Liver (tissue), 8 donors: ENCODE measurements at regions not wholly inside any gene's neighbourhood (a gene's known extent, or its start where the extent isn't known, plus 50 kb on each side); places are given as distances from the start of the nearest gene placed in this dataset.

Experiments used
- DNase-seq: peaks from one replicate; pipeline ENCODE4 v3.0.0-alpha.2; 2017; ENCODE audit warnings: low spot score
- H3K27ac ChIP-seq, 2 donors: one replicate each; pipeline ENCODE4 v1.7.0; 2013; ENCODE audit warnings: inconsistent platforms in 2 of 2, low read length in 2 of 2, control low read depth in 1 of 2, low read depth in 1 of 2, mild to moderate bottlenecking in 1 of 2
- H3K27me3 ChIP-seq, 4 donors: one replicate each; pipeline versions ENCODE4 v1.6.1 to v1.7.0; 2013; ENCODE audit warnings: low read length in 3 of 4, inconsistent platforms in 1 of 4, mild to moderate bottlenecking in 1 of 4, moderate library complexity in 1 of 4; ENCODE audit not compliant: control insufficient read depth in 4 of 4, insufficient read depth in 4 of 4
- H3K36me3 ChIP-seq, 4 donors: one replicate each; pipeline versions ENCODE4 v1.6.1 to v1.7.0; 2013; ENCODE audit warnings: low read length in 3 of 4, mild to moderate bottlenecking in 3 of 4, low read depth in 1 of 4, moderate library complexity in 1 of 4; ENCODE audit not compliant: control insufficient read depth in 4 of 4, insufficient read depth in 3 of 4
- H3K4me1 ChIP-seq, 4 donors: one replicate each; pipeline versions ENCODE4 v1.6.1 to v1.7.0; 2013; ENCODE audit warnings: low read length in 3 of 4, mild to moderate bottlenecking in 3 of 4, moderate library complexity in 1 of 4; ENCODE audit not compliant: control insufficient read depth in 4 of 4, insufficient read depth in 4 of 4
- H3K4me3 ChIP-seq, 3 donors: one replicate each; pipeline versions ENCODE4 v1.6.1 to v1.7.0; 2013; ENCODE audit warnings: low read length in 3 of 3, control low read depth in 1 of 3, low read depth in 1 of 3, mild to moderate bottlenecking in 1 of 3
- H3K9ac ChIP-seq, 2 donors: one replicate each; pipeline ENCODE4 v1.7.0; 2013; ENCODE audit warnings: low read length in 2 of 2, mild to moderate bottlenecking in 2 of 2, moderate library complexity in 2 of 2, control low read depth in 1 of 2, low read depth in 1 of 2
- H3K9me3 ChIP-seq, 4 donors: one replicate each; pipeline versions ENCODE4 v1.6.1 to v1.7.0; 2013; ENCODE audit warnings: low read length in 3 of 4; ENCODE audit not compliant: control insufficient read depth in 4 of 4
- CTCF ChIP-seq: fragments of 150-350 bp; IDR thresholded peaks from 2 replicates; pipeline ENCODE4 v1.5.1; 2017; ENCODE audit warnings: improper control_type of control experiment, low read depth, low read length; ENCODE audit not compliant: missing input control
- FOXA1 ChIP-seq: IDR thresholded peaks from 2 replicates; pipeline ENCODE4 v1.6.1; 2016; ENCODE audit warnings: antibody characterized with exemption
- GABPA ChIP-seq, 2 donors: IDR thresholded peaks in 1 of 2; conservative IDR thresholded peaks in 1 of 2; 2 replicates each; pipeline ENCODE4 v1.6.1; 2016; ENCODE audit warnings: antibody characterized with exemption in 2 of 2, mild to moderate bottlenecking in 1 of 2, moderate library complexity in 1 of 2
- HNF4A ChIP-seq, 2 donors: conservative IDR thresholded peaks; 2 replicates each; pipeline ENCODE4 v1.6.1; 2016; ENCODE audit warnings: antibody characterized with exemption in 2 of 2, mild to moderate bottlenecking in 2 of 2
- HNF4G ChIP-seq: IDR thresholded peaks from 2 replicates; pipeline ENCODE4 v1.6.1; 2016; ENCODE audit warnings: antibody characterized with exemption
- JUND ChIP-seq, 2 donors: IDR thresholded peaks; 2 replicates each; pipeline ENCODE4 v1.6.1; 2016; ENCODE audit warnings: antibody characterized with exemption in 2 of 2
- NR2F2 ChIP-seq: IDR thresholded peaks from 2 replicates; pipeline ENCODE4 v1.6.1; 2016; ENCODE audit warnings: antibody characterized with exemption
- RAD21 ChIP-seq, 2 donors: IDR thresholded peaks; 2 replicates each; pipeline ENCODE4 v1.6.1; 2016; ENCODE audit warnings: antibody characterized with exemption in 2 of 2, mild to moderate bottlenecking in 2 of 2
- TAF1 ChIP-seq: conservative IDR thresholded peaks from 2 replicates; pipeline ENCODE4 v1.6.1; 2016; ENCODE audit warnings: antibody characterized with exemption, mild to moderate bottlenecking
- YY1 ChIP-seq: IDR thresholded peaks from 2 replicates; pipeline ENCODE4 v1.6.1; 2016; ENCODE audit warnings: antibody characterized with exemption, mild to moderate bottlenecking
- ZBTB33 ChIP-seq: IDR thresholded peaks from 2 replicates; pipeline ENCODE4 v1.6.1; 2016; ENCODE audit warnings: antibody characterized with exemption
- WGBS: extraction: QIAGEN DNeasy Blood & Tissue Kit; methylation state at CpG from one replicate; pipeline ENCODE4 v1.1.7; 2013; 5-methylcytosine and 5-hydroxymethylcytosine counted together
- TF ChIP-seq, protein P1 (sequence below): IDR thresholded peaks from 2 replicates; pipeline ENCODE4 v1.6.1; 2016; ENCODE audit warnings: antibody characterized with exemption, mild to moderate bottlenecking
- donor health status: healthy.
- donor health status: healthy.
- donor health status: healthy.
- donor health status: healthy.
- donor health status: healthy.

DNA sequence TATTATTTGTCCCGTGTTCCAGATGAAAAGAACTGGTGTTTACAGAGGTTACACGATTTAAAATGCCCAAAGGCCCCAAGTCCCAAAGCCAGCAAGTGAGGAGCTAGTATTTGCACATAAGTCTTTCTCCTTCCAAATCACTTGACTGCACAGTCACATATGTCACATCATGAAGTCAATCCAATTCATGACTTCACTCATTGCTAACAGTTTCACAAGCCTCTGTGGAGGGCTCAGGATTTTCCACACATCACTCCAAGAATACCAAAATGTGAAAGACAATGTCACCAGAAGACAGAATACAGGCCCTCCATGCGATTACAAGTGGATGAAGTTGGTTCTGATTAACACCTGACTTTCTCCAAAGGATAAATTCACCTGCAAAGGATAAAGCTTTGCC is 283.1 kb upstream of the UBE2E2 start:
- TF ChIP-seq TAF1: no peak
- TF ChIP-seq NR2F2: no peak
- TF ChIP-seq GABPA (IDR thresholded peaks at IDR 0.05 in 1 of 2, conservative IDR thresholded peaks at IDR 0.05 in 1 of 2): no peak
- TF ChIP-seq, protein P1, sequence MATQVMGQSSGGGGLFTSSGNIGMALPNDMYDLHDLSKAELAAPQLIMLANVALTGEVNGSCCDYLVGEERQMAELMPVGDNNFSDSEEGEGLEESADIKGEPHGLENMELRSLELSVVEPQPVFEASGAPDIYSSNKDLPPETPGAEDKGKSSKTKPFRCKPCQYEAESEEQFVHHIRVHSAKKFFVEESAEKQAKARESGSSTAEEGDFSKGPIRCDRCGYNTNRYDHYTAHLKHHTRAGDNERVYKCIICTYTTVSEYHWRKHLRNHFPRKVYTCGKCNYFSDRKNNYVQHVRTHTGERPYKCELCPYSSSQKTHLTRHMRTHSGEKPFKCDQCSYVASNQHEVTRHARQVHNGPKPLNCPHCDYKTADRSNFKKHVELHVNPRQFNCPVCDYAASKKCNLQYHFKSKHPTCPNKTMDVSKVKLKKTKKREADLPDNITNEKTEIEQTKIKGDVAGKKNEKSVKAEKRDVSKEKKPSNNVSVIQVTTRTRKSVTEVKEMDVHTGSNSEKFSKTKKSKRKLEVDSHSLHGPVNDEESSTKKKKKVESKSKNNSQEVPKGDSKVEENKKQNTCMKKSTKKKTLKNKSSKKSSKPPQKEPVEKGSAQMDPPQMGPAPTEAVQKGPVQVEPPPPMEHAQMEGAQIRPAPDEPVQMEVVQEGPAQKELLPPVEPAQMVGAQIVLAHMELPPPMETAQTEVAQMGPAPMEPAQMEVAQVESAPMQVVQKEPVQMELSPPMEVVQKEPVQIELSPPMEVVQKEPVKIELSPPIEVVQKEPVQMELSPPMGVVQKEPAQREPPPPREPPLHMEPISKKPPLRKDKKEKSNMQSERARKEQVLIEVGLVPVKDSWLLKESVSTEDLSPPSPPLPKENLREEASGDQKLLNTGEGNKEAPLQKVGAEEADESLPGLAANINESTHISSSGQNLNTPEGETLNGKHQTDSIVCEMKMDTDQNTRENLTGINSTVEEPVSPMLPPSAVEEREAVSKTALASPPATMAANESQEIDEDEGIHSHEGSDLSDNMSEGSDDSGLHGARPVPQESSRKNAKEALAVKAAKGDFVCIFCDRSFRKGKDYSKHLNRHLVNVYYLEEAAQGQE: no peak
- no peak for TF ChIP-seq FOXA1
- TF ChIP-seq JUND (IDR thresholded peaks at IDR 0.05): no peak
- TF ChIP-seq HNF4A (conservative IDR thresholded peaks at IDR 0.05): no peak
- no peak for TF ChIP-seq ZBTB33
- no peak for TF ChIP-seq YY1
- no peak for TF ChIP-seq CTCF
- Histone ChIP-seq H3K27ac (no peak overlapping the region), H3K27me3 (peaks cover 0 to 7% (median 0%) of the 10 kb centered on the region in 4 donors), H3K36me3 (no peaks in the 10 kb centered on the region), H3K9ac (no peak overlapping the region), H3K9me3 (no peaks in the 10 kb centered on the region), H3K4me3 (no peak overlapping the region), H3K4me1 (no peaks in the 10 kb centered on the region)
- DNase-seq: no peak
- 81% methylated on average over 3 of the region's 3 CpGs for WGBS

- Histone ChIP-seq H3K4me3 (no peak overlapping the region), H3K9ac (no peak overlapping the region), H3K36me3 (no peaks in the 10 kb centered on the region), H3K27ac (no peak overlapping the region), H3K4me1 (no peaks in the 10 kb centered on the region), H3K27me3 (peaks cover 0 to 6% (median 0%) of the 10 kb centered on the region in 4 donors), H3K9me3 (no peaks in the 10 kb centered on the region)
- TF ChIP-seq HNF4G: no peak
- TF ChIP-seq CTCF: peak; percentile 19
- TF ChIP-seq RAD21 (IDR thresholded peaks at IDR 0.05): peak; percentile 18 to 39
- 27% methylated on average over 3 of the region's 3 CpGs for WGBS
- DNase-seq: no peak
Observed at GRCh38 chr3:22922317-22922716, 280.8 kb upstream of the UBE2E2 start.
